HG03196 (cell line): ENCODE measurements at regions not wholly inside any gene's neighbourhood (a gene's known extent, or its start where the extent isn't known, plus 50 kb on each side); places are given as distances from the start of the nearest gene placed in this dataset.
"Not testable (repeated sequence)": the region's sequence is repeated elsewhere in the genome, so short reads cannot be mapped to it uniquely, and the experiment has no call there.

ENCODE experiments used
- ATAC-seq: cut with Tn5 transposase; IDR thresholded peaks from one replicate; pipeline ENCODE4 v1.9.1; 2021; ENCODE audit not compliant: unreplicated experiment

DNA sequence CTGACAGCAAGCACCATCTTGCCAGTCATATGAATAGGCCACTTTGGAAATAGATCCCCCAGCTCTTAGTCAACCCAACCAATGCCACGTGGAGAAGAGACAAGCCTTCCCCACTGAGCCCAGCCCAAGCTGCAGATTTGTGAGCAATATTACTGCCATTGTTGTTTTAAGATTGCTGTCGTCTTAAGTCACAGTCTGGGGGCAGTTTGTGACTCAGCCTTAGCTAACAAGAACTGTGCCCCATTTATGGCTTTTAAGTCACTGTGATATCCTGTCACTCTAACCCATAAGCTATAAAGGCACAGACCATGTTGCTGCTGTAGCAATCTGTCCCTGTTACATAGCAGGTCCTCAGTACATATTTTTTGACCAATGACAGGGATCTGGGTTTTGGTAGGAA lies 464.2 kb downstream of the MED13L start:
- no peak for ATAC-seq

DNA sequence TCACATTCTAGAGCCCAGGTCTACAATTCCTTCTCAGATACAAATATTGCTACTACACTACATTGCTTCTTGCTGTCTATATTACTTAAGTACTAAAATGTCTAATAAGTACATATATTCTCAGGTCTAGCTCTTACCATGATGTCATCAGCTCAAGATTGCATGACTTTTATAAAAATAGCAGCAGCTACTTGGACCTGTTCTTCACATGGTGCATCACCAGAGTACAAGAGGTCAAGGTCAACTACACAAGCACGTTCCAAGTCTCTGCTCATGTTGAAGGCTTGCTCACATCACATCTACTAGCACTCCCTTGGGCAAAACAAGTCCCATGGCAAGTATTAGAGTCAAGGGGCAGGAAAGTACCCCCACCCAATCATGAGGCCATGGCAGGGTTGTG lies 465.6 kb downstream of the MED13L start:
- ATAC-seq: no peak

DNA sequence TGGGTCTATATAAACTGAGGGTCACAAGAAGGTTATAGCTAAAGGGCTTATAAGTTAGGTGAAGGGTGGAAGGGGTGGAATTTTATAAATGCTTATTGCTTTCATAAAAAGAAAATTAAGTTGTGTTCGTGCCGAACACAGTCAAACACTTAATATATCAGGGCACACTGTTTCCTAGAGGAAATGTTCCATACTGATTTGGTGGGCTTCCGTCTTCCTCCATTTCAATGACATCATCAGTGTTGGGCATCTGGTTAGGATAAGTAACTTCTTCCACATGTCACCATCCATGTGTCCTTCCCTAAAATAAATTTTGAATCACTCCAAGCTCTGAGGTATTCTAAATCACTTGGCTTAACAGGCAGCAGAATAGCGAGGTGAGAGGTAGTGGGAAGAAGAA lies 466.4 kb downstream of the MED13L start:
- ATAC-seq: no peak

DNA sequence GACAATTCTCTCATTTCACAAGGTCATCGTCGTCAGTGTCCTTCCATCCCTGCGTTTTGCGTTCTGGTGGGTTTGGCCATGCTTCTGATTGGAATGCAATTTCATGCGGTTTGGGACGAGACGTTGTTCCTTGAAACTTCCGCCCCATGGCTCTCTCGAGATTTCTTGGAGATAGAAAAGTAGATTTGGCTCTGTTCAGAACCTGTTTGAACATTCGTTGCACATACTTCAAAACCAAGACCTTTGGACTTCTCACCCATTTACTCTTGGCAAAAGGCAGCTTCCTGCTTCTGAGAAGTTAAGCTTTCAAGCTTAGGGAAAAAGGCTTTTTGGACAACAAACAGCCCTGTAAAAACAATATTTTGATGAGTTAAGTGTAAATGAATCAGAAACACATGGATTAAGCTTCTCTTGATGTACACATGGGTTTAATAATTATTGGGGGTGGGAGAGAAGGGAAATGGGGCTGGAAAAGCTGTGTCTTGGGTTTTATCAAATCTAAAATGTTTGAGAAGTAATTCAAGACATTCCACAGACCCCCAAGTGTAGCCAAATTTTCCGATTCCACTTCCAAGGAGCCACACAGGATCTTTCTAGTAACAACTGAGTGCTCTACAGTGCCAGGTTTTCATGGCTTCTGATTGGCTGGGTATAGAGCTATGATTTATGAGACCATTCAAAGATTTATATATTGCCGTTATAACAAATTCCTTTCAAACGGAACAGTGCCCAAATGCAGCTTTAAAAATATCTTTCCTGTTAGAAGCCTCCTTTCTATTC lies 467.2 kb downstream of the MED13L start:
- no peak for ATAC-seq

DNA sequence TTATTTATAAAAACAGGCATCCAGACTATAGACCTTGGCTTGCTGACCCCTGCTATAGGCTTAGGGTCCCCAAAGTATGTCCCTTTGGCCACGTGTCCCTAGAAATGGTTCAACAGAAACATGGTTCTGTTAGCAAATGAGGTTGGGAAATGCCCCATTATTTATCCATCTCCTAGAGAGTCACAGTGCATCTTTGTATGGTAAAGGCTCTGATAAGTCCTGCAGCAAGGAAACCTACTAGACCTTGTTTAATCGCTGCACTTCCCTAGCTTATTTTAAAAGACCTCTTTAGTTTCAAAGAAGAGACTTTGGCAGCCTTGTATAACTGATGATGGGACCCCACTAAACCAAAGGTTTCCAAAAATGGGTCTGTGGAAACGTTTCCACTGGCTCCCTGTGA lies 471.5 kb downstream of the MED13L start:
- no peak for ATAC-seq

DNA sequence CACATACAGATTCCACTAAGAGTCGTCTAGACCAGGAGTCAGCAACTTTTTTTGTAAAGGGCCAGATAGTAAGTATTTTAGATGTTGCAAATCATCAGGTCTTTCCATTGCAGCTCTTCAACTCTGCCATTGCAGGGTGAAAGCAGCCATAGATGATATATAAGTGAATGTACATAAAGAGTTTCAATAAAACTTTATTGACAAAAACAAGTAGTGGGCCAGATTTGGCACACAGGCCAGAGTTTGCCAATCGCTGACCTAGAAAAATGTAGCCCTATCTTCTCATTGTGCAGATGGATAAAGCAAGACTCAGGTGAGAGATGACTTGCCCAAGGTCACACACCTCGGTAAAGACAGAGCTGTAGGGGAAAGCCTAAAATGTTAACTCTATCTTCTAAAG lies 474.7 kb downstream of the MED13L start:
- no peak for ATAC-seq

DNA sequence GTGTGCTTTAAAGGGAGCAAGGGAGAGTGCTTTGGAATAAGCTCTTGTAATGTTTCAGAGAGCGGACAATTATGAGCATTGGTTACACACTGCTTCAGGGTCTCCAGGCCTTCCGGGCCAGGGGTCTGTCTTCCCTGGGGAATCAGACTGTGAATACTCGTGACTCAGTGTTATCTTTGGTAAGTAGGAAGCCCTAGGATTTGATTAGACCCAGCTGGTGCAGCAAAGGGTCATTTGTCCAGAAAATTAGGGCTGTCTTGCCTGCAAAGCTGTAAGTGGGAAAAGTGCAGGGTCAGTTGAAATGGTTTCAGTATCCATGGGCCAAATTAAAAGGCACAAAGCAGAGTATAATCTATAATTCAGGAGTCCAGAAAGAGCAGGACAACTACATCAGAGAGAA lies 475.6 kb downstream of the MED13L start:
- ATAC-seq: no peak

DNA sequence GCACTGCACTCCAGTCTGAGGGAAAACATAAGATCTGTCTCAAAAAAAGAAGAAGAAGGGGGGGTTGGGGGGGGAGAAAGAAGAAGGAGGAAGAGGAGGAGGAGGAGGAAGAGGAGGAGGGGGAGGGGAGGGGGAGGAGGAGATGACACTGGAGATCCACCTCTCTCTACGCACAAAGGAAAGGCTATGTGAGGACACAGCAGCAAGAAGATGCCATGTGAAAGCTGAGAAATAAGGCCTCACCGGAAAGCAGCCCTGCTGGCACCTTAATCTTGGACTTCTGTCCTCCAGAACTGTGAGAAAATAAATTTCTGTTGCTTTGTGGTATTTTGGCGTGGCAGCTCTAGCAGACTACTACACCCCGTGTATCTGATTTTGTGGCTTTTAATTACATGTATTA lies 477.9 kb downstream of the MED13L start:
- no peak for ATAC-seq

DNA sequence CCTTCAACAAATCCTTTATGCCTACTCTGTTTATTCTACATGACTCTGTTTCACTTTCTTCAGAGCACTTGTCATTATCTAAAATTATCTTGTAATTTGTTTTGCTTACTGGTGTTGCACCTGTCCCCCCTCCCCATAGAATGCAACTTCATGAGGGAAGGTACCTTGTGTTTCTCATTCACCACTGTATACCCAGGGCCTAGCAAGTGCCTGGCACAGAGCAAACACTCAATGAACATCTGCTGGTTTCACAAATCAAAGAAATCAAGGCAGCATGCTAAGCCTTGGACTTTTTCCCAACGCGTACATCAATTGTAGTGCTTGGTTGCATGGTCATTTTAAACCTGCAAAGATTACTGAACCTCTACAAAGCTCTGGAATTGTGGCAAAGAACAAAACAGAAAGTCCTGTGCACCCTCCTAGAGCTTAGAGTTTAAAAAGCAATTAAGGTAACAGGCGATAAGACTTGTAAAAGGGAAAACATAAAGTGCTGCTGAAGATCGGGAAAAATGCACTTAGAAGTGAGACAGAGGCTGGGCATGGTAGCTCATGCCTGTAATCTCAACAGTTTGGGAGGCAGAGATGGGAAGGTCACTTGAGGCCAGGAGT lies 479.1 kb downstream of the MED13L start:
- no peak for ATAC-seq

DNA sequence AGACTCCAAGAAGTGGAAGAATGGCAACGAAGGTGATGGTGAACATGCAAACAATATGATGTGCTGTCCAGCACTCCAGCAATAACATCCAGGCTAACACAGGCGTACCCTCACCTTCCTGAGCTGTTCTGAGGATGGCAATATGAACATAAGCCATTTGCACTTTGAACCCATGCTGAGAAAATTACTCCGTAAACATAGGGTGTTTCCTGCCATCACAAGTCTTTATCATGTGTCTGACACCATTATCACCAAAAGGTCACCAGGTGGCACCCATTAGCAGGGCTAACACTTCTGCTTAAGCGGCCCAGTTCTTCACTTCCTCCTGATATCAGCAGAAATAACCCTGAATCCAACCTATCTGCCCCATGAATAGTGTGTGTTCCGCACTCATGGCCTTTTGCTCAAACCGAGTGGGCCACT lies 482.8 kb downstream of the MED13L start:
- no peak for ATAC-seq

DNA sequence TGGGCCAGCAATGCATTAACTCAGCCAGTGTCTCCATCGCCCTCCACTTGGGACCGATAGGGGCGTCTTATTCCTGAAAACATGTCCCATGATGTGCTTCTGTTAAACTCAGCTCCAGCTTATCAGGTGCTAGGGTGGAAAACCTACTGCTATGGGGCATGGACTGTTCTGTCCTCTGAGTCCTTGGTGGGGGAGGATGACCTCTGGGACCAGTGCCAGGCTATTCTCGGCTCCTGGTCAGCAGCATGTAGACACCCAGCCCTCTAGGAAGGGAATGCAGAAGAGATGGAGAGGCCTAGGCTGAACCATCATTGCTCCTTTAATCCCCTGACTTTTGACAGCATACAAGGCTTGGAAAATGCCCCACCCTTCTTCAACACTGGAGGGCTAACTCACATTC lies 486.2 kb downstream of the MED13L start:
- no peak for ATAC-seq

DNA sequence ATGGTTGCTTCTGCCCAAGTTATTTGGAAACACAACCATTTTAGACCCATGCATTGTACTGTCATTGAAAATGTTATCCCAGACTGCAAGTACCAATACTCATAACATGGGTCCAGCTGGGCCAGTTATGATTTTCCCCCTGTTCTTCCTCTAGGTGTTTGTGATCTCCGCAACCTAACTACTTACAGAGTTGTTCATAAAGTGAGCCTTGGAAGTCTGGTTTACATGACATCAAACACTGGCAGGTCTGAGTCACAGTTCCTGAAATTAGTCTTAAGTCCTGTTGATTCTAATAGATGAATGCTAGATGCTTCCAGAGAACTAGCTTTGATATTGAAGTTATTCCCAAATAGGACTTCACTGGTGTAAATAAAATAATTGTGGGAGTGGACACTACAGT lies 487.0 kb downstream of the MED13L start:
- no peak for ATAC-seq

DNA sequence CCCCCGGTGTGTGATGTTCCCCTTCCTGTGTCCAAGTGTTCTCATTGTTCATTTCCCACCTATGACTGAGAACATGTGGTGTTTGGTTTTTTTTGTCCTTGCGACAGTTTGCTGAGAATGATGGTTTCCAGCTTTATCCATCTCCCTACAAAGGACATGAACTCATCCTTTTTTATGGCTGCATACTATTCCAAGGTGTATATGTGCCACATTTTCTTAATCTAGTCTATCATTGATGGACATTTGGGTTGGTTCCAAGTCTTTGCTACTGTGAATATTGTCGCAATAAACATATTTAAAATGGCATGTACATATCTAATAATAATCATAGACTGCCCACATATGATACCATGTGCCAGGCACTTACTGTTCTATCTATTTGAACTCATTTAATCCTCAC lies 491.0 kb downstream of the MED13L start:
- ATAC-seq: not testable (repeated sequence)

DNA sequence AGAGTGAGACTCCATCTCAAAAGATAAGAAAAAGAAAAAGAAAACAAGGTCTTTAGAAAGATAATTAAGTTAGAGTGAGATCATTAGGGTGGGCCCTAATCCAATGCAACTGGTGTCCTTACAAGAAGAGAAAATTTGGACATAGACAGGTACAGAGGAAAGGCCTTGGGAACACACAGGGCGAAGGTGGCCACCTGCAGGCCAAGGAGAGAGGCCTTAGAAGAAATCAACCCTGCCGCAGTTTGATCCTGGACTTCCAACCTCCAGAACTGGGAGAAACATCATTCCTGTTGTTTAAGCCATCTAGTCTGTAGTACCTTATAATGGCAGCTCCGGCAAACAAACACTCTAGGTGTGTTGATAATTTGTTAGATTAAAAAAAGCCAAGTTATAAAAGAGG lies 491.9 kb downstream of the MED13L start:
- no peak for ATAC-seq

DNA sequence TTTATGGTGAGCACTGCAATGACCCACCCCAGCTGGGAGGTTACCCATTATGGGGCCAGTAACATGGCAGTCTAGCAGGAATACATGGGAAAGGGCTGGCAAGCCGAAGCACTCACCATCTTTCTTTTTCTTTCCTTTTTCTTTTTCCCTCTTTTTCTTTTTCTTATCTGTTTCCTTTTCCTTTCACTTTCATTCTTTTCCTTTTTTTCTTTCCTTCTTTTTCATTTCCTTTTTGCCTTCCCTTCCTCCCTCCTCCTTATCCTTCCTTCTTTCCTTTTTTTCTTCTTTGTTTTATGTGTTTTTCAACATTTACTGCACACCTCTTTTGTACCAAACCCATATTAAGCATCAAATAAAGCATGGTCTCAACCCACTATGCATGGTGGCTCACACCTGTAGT lies 501.1 kb downstream of the MED13L start:
- ATAC-seq: no peak

DNA sequence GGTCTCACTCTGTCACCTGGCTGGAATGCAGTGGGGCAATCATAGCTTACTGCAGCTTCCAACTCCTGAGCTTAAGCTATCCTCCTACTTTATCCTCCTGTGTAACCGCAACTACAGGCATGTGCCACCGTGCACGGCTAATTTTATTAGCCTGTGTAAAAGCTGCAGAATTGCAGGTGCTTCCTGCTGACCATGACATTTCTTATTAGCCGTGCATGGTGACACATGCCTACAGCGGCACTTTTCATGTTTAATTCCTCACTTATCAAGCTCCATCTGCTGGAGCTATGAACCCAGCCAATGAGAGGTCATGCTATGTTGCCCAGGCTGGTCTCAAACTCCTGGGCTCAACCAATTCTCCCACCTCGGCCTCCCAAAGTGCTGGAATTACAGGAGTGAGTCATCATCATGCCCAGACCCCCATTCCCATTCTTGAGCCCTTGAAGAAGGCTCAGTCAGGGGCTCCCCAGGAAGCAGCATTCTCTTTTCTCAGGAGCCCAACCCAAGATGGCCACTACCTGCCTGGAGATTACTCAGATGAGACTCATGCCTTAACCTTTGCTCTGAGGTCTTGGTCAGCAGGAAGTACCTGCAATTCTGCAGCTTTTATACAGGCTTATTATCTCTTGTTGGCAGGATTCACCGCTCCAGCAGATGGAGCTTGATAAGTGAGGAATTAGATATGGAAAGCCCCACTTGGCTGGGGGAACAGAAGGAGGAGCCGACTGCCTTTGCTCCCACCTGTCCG lies 503.2 kb downstream of the MED13L start:
- ATAC-seq: no peak

DNA sequence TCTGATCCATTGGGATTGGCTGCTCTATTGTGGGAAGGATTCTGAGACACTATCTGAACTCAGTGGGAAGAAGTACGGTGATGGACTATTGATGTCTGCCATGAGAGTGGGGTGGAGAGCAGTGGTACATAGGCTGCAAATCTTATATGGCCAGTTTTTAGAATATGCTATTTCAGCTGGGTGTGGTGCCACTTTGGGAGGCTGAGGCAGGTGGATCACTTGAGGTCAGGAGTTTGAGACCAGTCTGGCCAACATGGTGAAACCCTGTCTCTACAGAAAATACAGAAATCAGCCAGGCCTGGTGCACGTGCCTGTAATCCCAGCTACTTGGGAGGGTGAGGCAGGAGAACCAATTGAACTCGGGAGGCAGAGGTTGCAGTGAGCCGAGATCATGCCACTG lies 505.9 kb downstream of the MED13L start:
- no peak for ATAC-seq

DNA sequence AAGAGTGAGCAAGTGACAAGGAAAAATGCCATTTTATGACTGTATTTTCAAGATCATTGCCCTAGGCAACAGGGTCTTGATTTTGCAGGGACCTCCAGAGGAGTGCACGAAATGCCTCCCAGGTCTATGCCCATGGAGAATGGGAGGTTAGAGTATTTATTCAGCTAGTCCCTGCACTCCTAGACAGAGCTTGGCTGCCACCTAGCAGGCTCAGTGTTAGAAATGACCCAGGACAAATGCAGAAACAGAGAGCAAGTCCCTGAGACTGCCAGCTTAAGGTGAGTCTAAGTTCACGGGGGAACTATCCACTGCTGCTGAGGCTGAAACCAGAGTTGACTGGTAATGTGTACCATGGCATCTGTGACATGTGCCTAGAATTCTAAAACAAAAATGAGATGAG lies 506.4 kb downstream of the MED13L start:
- ATAC-seq: no peak

DNA sequence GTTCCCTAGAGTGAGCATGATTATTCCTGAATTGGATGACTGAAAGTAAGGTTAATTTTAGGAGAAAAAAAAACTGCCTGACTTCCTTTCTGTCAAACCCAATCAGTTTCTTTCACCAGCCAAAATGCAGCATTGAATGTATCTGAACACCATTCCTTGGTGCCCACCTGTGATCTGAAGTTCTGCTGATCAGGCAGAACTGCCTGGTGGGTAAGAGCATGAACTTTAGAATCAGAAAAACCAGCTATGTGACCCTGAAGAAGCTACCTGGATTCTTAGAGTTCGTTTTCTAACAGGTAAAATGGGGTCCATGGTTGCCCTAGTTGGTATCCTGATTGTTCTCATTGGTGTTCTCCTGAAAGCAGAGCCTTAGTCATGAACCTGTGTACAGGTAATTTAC lies 506.9 kb downstream of the MED13L start:
- no peak for ATAC-seq

DNA sequence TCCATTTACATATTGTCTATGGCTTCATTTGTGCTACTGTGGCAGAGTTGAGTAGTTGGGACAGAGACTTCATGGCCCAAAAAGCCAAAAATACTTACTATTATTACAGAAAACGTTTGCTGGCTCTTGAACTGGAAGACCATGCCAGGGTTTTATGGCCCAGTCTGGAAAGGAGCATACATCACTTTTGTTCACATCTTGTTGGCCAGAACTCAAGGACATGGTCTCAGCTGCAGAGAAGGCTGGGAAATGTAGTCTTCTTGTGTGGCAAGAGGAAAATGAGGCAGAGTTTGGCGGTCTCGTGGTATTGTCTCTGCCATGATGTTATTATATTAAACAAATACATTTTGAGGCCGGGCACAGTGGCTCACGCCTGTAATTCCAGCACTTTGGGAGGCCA lies 509.6 kb downstream of the MED13L start:
- ATAC-seq: no peak

DNA sequence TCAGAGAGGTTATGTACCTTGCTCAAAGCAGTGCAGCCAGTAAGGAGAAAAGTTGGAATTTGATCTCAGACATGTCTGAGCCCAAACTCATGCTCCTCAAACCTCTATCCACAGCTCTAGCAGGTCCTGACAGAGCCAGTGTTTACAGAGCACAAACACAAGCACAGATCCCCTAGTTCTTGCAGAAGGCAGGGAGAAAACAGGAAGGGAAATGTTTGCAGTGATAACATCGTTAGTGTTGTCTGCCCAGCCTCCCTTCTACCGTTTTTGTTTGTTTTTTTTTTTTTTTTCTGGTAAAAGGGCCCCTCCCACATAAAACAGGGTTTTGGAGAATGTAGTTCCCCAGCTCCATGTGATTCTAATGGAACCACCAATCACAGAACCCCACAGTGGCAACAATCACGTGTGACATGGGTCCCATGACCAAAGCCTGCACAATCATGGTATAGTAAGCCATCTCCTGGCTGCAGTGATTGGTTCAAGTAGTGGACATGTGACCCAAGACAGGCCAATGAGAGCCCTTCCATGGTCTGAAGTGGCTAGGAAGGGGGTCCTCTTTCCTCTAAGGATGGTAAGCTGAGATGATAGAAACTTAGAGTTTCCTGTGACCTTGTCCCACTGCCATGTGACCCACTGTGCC lies 513.4 kb downstream of the MED13L start:
- ATAC-seq: no peak

DNA sequence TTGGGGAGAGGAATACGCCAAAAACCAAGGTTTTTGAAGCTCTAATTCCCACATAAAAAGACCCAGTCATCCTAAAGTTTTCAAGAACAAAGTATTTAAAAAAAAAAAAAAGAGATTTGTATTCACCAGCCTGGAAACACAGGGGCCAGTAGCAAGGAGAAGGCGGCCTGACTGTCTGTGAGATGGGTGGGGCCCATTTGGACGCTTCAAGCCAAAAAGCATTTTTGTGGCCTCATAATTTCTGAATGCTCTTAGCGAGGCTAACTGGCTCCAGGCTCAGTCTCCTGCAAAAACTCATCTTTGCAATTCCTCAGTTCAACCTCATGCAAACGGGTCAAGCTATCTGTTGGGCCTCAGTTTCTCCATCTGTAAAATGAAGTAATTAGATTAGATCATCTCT lies 514.1 kb downstream of the MED13L start:
- ATAC-seq: no peak
